ENCODE measurements at regions not wholly inside any gene's neighbourhood (a gene's known extent, or its start where the extent isn't known, plus 50 kb on each side); places are given as distances from the start of the nearest gene placed in this dataset.

DNA sequence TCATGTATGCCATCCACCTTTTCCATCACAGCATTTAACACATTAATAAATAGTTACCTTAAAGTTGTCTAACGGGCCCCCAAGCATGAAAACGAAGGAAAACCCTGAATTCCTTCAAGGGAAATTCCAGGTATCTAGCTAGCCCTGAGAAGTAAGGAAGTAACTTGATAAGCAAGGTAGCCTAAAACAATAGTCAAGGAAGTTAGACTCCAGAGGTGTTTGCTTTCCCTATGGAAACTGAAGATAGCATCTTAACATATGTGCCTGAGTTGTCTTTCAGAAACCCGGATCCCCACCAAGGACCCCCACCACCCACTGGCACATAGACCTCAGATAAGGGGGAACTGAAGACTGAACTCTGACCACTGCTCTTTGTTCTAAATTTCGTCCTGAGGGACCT lies 127.4 kb downstream of the TBXT start:
- Histone ChIP-seq H3K4me3 (ENCODE audit: low read depth in 2 of 2, low read length in 2 of 2) (no peak overlapping the region), H3K4me1 (ENCODE audit: control insufficient read depth, insufficient read depth, low read length) (no peaks in the 10 kb centered on the region), H3K9me3 (ENCODE audit: control insufficient read depth, insufficient read depth, low read depth, low read length) (no peaks in the 10 kb centered on the region), H3K36me3 (ENCODE audit: control insufficient read depth, insufficient read depth, low read length) (no peaks in the 10 kb centered on the region), H3K27me3 (ENCODE audit: control insufficient read depth, insufficient read depth, low read length) (no peaks in the 10 kb centered on the region), H3K27ac (ENCODE audit: low read length) (no peak overlapping the region)
- CTCF ChIA-PET = no interaction called here
- DNase-seq (ENCODE audit: low read depth, low spot score) = no peak
- BruUV-seq (replicated peaks) = no TSS peak
- intact Hi-C loops (cut with micrococcal nuclease; ENCODE audit: unreplicated experiment) (no loop called here), in situ Hi-C loops (cut with HindIII; ENCODE audit: low pct_unique_long_range_greater_than_20kb, low sequenced_read_pairs) (no loop called here)
- ATAC-seq = no peak
- POLR2A ChIA-PET = no interaction called here
- TF ChIP-seq, protein P1, sequence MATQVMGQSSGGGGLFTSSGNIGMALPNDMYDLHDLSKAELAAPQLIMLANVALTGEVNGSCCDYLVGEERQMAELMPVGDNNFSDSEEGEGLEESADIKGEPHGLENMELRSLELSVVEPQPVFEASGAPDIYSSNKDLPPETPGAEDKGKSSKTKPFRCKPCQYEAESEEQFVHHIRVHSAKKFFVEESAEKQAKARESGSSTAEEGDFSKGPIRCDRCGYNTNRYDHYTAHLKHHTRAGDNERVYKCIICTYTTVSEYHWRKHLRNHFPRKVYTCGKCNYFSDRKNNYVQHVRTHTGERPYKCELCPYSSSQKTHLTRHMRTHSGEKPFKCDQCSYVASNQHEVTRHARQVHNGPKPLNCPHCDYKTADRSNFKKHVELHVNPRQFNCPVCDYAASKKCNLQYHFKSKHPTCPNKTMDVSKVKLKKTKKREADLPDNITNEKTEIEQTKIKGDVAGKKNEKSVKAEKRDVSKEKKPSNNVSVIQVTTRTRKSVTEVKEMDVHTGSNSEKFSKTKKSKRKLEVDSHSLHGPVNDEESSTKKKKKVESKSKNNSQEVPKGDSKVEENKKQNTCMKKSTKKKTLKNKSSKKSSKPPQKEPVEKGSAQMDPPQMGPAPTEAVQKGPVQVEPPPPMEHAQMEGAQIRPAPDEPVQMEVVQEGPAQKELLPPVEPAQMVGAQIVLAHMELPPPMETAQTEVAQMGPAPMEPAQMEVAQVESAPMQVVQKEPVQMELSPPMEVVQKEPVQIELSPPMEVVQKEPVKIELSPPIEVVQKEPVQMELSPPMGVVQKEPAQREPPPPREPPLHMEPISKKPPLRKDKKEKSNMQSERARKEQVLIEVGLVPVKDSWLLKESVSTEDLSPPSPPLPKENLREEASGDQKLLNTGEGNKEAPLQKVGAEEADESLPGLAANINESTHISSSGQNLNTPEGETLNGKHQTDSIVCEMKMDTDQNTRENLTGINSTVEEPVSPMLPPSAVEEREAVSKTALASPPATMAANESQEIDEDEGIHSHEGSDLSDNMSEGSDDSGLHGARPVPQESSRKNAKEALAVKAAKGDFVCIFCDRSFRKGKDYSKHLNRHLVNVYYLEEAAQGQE (IDR thresholded peaks at IDR 0.05; ENCODE audit: insufficient read depth in 1 of 2, low read depth in 2 of 2, low read length in 1 of 2) = no peak
- no peak for TF ChIP-seq TCF7L2 (IDR thresholded peaks at IDR 0.05; ENCODE audit: low read depth, low read length)
- TF ChIP-seq, protein P2, sequence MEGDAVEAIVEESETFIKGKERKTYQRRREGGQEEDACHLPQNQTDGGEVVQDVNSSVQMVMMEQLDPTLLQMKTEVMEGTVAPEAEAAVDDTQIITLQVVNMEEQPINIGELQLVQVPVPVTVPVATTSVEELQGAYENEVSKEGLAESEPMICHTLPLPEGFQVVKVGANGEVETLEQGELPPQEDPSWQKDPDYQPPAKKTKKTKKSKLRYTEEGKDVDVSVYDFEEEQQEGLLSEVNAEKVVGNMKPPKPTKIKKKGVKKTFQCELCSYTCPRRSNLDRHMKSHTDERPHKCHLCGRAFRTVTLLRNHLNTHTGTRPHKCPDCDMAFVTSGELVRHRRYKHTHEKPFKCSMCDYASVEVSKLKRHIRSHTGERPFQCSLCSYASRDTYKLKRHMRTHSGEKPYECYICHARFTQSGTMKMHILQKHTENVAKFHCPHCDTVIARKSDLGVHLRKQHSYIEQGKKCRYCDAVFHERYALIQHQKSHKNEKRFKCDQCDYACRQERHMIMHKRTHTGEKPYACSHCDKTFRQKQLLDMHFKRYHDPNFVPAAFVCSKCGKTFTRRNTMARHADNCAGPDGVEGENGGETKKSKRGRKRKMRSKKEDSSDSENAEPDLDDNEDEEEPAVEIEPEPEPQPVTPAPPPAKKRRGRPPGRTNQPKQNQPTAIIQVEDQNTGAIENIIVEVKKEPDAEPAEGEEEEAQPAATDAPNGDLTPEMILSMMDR (IDR thresholded peaks at IDR 0.05) = no peak
- TF ChIP-seq SIN3A (IDR thresholded peaks at IDR 0.05; ENCODE audit: borderline replicate concordance, insufficient read depth, low read depth, low read length) = no peak
- TF ChIP-seq POLR2AphosphoS5 (IDR thresholded peaks at IDR 0.05; ENCODE audit: low read depth, low read length) = no peak

DNA sequence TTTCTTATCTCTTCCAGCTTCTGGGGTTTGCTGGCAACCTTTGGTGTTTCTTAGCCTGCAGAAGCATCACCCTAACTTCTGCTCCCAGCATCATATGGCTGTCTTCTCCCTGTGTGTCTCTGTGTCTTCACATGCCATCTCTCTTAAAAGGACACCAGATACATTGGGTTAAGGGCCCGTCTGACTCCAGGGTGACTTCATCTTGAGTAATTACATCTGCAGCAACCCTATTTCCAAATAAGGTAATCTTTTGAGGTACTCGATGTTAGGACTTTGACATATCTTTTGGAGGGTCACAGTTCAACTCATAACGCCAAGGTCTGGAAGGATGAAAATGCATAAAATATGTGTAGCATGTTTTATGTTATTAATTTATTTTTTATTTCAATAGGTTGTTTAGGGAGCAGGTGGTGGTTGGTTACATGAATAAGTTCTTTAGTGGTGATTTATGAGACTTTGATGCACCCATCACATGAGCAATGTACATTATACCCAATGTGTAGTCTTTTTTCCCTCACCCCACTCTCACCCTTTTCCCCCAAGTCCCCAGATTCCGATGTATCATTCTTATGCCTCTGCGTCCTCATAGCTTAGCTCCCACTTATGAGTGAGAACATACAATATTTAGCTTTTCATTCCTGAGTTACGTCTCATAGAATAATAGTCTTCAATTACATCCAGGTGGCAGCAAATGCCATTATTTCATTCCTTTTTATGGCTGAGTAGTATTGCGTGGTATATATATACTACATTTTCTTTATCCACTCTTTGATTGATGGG lies 131.1 kb downstream of the TBXT start:
- BruUV-seq (replicated peaks) = no TSS peak
- Histone ChIP-seq H3K4me3 (ENCODE audit: low read depth in 2 of 2, low read length in 2 of 2) (no peak overlapping the region), H3K27ac (ENCODE audit: low read length) (no peak overlapping the region), H3K27me3 (ENCODE audit: control insufficient read depth, insufficient read depth, low read length) (no peaks in the 10 kb centered on the region), H3K4me1 (ENCODE audit: control insufficient read depth, insufficient read depth, low read length) (peaks cover 3% of the 10 kb centered on the region; the same call in 1 of the 2 replicates), H3K36me3 (ENCODE audit: control insufficient read depth, insufficient read depth, low read length) (no peaks in the 10 kb centered on the region), H3K9me3 (ENCODE audit: control insufficient read depth, insufficient read depth, low read depth, low read length) (no peaks in the 10 kb centered on the region)
- CTCF ChIA-PET = no interaction called here
- ATAC-seq (no peak), DNase-seq (ENCODE audit: low read depth, low spot score) (no peak)
- POLR2A ChIA-PET = no interaction called here
- intact Hi-C loops (cut with micrococcal nuclease; ENCODE audit: unreplicated experiment) (no loop called here), in situ Hi-C loops (cut with HindIII; ENCODE audit: low pct_unique_long_range_greater_than_20kb, low sequenced_read_pairs) (no loop called here)
- TF ChIP-seq POLR2AphosphoS5 (IDR thresholded peaks at IDR 0.05; ENCODE audit: low read depth, low read length) = no peak
- TF ChIP-seq, protein P1 (IDR thresholded peaks at IDR 0.05; ENCODE audit: insufficient read depth in 1 of 2, low read depth in 2 of 2, low read length in 1 of 2) = no peak
- TF ChIP-seq TCF7L2 (IDR thresholded peaks at IDR 0.05; ENCODE audit: low read depth, low read length) = no peak
- TF ChIP-seq, protein P2 (IDR thresholded peaks at IDR 0.05) = no peak
- no peak for TF ChIP-seq SIN3A (IDR thresholded peaks at IDR 0.05; ENCODE audit: borderline replicate concordance, insufficient read depth, low read depth, low read length)

Measured in Panc1 (cell line).